ENCODE measurements at regions not wholly inside any gene's neighbourhood (a gene's known extent, or its start where the extent isn't known, plus 50 kb on each side); places are given as distances from the start of the nearest gene placed in this dataset.

- Histone ChIP-seq H3K4me3 (ENCODE audit: low read depth, low read length) (no peak overlapping the region), H3K9me3 (no peaks in the 10 kb centered on the region), H3K36me3 (no peaks in the 10 kb centered on the region), H3K27me3 (no peaks in the 10 kb centered on the region), H3K4me1 (peaks cover 3% of the 10 kb centered on the region)
- DNase-seq, result no peak
- TF ChIP-seq, protein P1, sequence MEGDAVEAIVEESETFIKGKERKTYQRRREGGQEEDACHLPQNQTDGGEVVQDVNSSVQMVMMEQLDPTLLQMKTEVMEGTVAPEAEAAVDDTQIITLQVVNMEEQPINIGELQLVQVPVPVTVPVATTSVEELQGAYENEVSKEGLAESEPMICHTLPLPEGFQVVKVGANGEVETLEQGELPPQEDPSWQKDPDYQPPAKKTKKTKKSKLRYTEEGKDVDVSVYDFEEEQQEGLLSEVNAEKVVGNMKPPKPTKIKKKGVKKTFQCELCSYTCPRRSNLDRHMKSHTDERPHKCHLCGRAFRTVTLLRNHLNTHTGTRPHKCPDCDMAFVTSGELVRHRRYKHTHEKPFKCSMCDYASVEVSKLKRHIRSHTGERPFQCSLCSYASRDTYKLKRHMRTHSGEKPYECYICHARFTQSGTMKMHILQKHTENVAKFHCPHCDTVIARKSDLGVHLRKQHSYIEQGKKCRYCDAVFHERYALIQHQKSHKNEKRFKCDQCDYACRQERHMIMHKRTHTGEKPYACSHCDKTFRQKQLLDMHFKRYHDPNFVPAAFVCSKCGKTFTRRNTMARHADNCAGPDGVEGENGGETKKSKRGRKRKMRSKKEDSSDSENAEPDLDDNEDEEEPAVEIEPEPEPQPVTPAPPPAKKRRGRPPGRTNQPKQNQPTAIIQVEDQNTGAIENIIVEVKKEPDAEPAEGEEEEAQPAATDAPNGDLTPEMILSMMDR (IDR thresholded peaks at IDR 0.05; ENCODE audit: low read depth, low read length), result no peak
Measured at GRCh38 chr3:148084931-148085330, 612.8 kb upstream of the AGTR1 start.

DNA sequence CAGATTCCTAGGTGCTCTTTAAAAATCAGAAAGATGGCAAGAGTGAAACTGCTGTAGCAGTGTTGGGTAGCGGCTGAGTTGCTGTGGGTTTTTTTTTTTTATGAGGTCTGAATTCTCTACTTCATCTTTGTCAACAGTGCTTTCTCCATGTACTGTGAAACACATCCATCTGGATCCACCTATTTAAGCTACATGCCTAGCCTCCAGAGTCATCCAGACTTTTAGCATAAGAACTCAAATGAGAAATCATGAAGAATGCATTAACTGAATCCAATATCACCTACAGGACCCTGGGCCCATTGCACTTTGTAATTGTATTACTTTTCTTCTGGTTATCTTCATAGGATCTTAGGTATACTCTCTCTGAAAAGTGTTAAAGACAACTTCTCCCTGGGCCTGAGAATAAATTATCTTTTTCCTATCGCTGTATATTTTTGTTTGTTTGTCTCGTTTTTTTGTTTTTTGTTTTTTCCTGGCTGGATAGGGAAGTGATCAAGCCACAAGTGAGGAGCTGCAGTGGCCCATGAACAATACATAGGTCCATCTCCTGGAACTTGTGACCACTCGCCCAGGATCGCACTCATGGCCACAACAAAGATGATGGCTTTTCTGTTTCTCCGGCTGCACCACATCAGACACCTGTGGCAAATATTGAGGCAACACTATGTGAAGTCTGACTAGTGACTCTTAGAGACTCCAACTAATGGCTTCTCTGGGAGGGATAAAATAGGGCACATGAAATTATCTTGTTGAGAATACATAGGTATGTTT, 609.9 kb upstream of the AGTR1 start:
- no peaks in the 10 kb centered on the region for H3K9me3 ChIP-seq
- peaks cover 7% of the 10 kb centered on the region for H3K4me1 ChIP-seq
- no peak for DNase-seq
- no peaks in the 10 kb centered on the region for H3K36me3 ChIP-seq
- no peaks in the 10 kb centered on the region for H3K27me3 ChIP-seq
- no peak overlapping the region for H3K4me3 ChIP-seq (ENCODE audit: low read depth, low read length)
- TF ChIP-seq, protein P1 (IDR thresholded peaks at IDR 0.05; ENCODE audit: low read depth, low read length), result no peak

GRCh38 chr3:148089171-148089570, 608.5 kb upstream of the AGTR1 start:
- TF ChIP-seq, protein P1 (IDR thresholded peaks at IDR 0.05; ENCODE audit: low read depth, low read length), result no peak
- no peak for DNase-seq
- Histone ChIP-seq H3K27me3 (no peaks in the 10 kb centered on the region), H3K36me3 (no peaks in the 10 kb centered on the region), H3K4me3 (ENCODE audit: low read depth, low read length) (no peak overlapping the region), H3K9me3 (no peaks in the 10 kb centered on the region), H3K4me1 (peaks cover 9% of the 10 kb centered on the region)

DNA sequence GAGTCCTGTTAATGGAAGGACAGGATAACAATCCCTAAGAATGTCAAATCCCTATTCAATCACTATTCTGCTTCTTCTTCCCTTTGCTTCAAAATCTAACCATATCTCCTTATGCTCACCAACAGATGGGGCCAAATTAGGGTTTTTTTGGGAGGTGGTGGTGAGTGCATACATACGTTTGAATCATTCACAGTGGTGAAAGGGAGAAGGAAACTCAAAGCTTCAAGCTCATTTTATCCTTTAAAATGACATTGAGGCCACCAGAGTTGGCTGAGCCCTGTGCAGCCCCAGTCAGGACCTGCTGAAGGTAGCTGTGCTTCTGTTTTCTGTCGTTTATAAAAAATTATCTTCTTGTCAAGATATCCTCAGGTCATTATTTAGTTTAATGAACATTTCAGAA, 607.5 kb upstream of the AGTR1 start:
- Histone ChIP-seq H3K4me1 (peaks cover 9% of the 10 kb centered on the region), H3K9me3 (no peaks in the 10 kb centered on the region), H3K4me3 (ENCODE audit: low read depth, low read length) (no peak overlapping the region), H3K27me3 (no peaks in the 10 kb centered on the region), H3K36me3 (no peaks in the 10 kb centered on the region)
- DNase-seq, result no peak
- TF ChIP-seq, protein P1 (IDR thresholded peaks at IDR 0.05; ENCODE audit: low read depth, low read length), result no peak

DNA sequence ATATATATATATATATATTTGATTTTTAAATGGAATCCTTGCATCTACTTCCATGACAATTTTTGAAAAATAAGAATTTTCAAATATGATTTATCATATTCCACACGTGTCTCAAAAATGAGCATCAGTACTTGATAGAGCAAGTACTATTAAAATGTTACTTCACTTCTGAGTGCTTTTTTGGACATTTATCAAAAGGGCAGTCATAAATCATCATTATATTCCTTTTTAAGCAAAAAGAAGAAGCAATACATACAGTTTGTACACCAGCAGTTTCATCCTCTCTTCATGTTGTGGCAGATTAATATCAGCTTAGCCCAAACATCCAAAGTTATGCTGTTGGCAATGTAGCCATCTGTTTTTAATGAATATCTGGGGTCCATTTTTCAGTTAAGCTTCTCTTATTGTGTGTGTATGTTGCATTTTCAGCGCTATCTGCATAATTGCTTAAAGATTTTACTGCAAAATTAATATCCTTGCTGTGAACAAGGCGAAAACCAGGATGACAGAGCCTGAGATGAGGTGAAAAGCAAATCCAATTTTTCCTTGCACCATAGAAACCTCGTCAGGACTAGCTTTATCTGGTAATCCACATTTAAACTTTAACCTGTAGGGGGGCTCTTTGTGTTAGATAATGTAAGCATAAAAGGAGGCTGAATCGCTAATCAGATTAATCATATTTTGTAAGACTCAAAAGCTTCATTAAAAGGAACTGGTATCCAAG, 604.9 kb upstream of the AGTR1 start:
- Histone ChIP-seq H3K36me3 (no peaks in the 10 kb centered on the region), H3K4me1 (peaks cover 9% of the 10 kb centered on the region), H3K27me3 (no peaks in the 10 kb centered on the region), H3K4me3 (ENCODE audit: low read depth, low read length) (peak overlapping the region; percentile 17), H3K9me3 (no peaks in the 10 kb centered on the region)
- TF ChIP-seq, protein P1 (IDR thresholded peaks at IDR 0.05; ENCODE audit: low read depth, low read length), result peak; percentile 17; the same call in 1 of the 2 replicates
- DNase-seq, result no peak

GRCh38 chr3:148093753-148094152, 604.0 kb upstream of the AGTR1 start:
- no peaks in the 10 kb centered on the region for H3K36me3 ChIP-seq
- H3K27me3 ChIP-seq, result no peaks in the 10 kb centered on the region
- TF ChIP-seq, protein P1 (IDR thresholded peaks at IDR 0.05; ENCODE audit: low read depth, low read length), result no peak
- H3K9me3 ChIP-seq, result no peaks in the 10 kb centered on the region
- DNase-seq, result no peak
- peaks cover 9% of the 10 kb centered on the region for H3K4me1 ChIP-seq
- no peak overlapping the region for H3K4me3 ChIP-seq (ENCODE audit: low read depth, low read length)
